Esophagus muscularis mucosa (tissue), 3 donors: ENCODE measurements at regions not wholly inside any gene's neighbourhood (a gene's known extent, or its start where the extent isn't known, plus 50 kb on each side); places are given as distances from the start of the nearest gene placed in this dataset.

Experiments
- CTCF ChIP-seq, 3 experiments: fragments of 200-600 bp in 2 of 3; fragments of 450-650 bp in 1 of 3; sonication (generic) in 2 of 3; IDR thresholded peaks; one replicate each; pipeline ENCODE4 v1.5.1; 2017 to 2019; ENCODE audit warnings: antibody characterized with exemption in 3 of 3, mild to moderate bottlenecking in 2 of 3, moderate library complexity in 1 of 3
- POLR2A ChIP-seq: fragments of 450-650 bp; IDR thresholded peaks from one replicate; pipeline ENCODE4 v1.6.1; 2017; ENCODE audit warnings: antibody characterized with exemption, moderate library complexity, mild to moderate bottlenecking, low read depth

- TF ChIP-seq CTCF (IDR thresholded peaks at IDR 0.05) (no peak), POLR2A (no peak)
Measured at GRCh38 chr5:166379517-166379916, 1911.9 kb upstream of the WWC1 start.
